Lower leg skin (tissue), 4 donors: ENCODE measurements at regions not wholly inside any gene's neighbourhood (a gene's known extent, or its start where the extent isn't known, plus 50 kb on each side); places are given as distances from the start of the nearest gene placed in this dataset.

Source experiments
- DNase-seq, 2 donors: peaks; one replicate each; pipeline ENCODE4 v3.0.0-alpha.2; 2019; ENCODE audit warnings: low spot score in 2 of 2
- H3K4me3 ChIP-seq: fragments of 200-600 bp; sonication (generic); 2 replicates; pipeline ENCODE4 v1.5.1; 2017; ENCODE audit warnings: mild to moderate bottlenecking, low read depth; ENCODE audit not compliant: poor library complexity, severe bottlenecking
- POLR2A ChIP-seq, 2 donors: fragments of 450-650 bp; IDR thresholded peaks; one replicate each; pipeline ENCODE4 v1.6.1; 2016 to 2017; ENCODE audit warnings: antibody characterized with exemption in 2 of 2, mild to moderate bottlenecking in 1 of 2, moderate library complexity in 1 of 2
- WGBS, 2 donors: methylation state at CpG; one replicate each; pipeline ENCODE4 v1.1.5; 2018; 5-methylcytosine and 5-hydroxymethylcytosine counted together
- intact Hi-C: fragments of 100-400 bp; cut with DNase I; formaldehyde crosslinking; loops from one replicate; pipeline ENCODE4 v1.15.0; 2023; ENCODE audit warnings: low total_unique reads
- TF ChIP-seq, protein P1 (sequence below), 3 donors: fragments of 450-650 bp; IDR thresholded peaks; one replicate each; pipeline ENCODE4 v1.5.1; 2016; ENCODE audit warnings: antibody characterized with exemption in 3 of 3, mild to moderate bottlenecking in 3 of 3, moderate library complexity in 2 of 3

DNA sequence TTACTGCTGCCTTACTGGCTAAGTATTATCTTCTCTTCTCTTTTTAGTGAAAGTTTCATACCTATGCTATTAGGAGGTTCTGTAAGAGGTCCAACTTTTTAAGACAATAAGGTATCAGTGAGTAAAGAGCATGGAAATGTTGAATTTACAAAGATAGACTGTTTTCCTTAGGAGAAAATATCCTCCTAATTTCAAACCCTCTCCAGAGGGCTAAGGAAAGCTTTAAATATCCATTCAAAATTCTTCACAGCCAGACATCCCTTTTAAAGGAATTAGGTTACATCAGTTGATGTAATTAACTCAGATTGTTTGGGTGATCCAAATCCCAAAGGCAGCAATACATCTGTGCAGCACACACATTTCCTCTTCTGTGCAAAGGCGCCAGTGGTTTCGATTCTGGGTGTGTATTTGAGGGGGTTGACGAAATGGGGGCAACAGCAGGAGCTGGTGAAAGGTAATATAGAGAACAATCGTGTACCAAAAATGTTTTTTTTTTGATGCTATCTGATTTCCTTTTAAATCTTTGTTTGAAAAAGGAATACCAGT is 273.8 kb upstream of the RPS23 start:
- H3K4me3 ChIP-seq = no peak overlapping the region
- TF ChIP-seq POLR2A (IDR thresholded peaks at IDR 0.05) = no peak
- TF ChIP-seq, protein P1, sequence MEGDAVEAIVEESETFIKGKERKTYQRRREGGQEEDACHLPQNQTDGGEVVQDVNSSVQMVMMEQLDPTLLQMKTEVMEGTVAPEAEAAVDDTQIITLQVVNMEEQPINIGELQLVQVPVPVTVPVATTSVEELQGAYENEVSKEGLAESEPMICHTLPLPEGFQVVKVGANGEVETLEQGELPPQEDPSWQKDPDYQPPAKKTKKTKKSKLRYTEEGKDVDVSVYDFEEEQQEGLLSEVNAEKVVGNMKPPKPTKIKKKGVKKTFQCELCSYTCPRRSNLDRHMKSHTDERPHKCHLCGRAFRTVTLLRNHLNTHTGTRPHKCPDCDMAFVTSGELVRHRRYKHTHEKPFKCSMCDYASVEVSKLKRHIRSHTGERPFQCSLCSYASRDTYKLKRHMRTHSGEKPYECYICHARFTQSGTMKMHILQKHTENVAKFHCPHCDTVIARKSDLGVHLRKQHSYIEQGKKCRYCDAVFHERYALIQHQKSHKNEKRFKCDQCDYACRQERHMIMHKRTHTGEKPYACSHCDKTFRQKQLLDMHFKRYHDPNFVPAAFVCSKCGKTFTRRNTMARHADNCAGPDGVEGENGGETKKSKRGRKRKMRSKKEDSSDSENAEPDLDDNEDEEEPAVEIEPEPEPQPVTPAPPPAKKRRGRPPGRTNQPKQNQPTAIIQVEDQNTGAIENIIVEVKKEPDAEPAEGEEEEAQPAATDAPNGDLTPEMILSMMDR (IDR thresholded peaks at IDR 0.05) = no peak
- no peak for DNase-seq
- intact Hi-C loops = no loop called here
- 60 to 68% methylated on average over 4 of the region's 4 CpGs for WGBS, 2 donors

DNA sequence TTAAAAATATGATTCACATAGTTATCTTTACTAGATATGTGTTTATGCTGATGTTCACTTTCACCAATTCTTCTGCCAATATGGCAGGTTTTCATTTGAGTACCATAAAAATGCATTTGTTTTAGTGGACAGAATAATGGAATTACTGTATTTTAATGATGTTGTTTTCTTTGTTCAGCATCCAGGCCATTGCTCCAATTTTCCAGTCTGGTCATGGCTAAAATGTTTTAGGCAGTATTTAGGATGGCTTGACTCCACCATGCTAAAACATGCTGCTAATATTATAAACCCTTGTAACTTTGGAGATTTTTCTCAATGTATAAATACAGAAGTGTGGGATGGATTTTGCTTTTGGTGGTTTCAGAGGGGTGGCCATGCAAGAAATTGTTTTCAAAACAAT is 273.0 kb upstream of the RPS23 start:
- intact Hi-C loops = no loop called here
- no peak for TF ChIP-seq POLR2A (IDR thresholded peaks at IDR 0.05)
- TF ChIP-seq, protein P1 (IDR thresholded peaks at IDR 0.05) = no peak
- no peak overlapping the region for H3K4me3 ChIP-seq
- no peak for DNase-seq

DNA sequence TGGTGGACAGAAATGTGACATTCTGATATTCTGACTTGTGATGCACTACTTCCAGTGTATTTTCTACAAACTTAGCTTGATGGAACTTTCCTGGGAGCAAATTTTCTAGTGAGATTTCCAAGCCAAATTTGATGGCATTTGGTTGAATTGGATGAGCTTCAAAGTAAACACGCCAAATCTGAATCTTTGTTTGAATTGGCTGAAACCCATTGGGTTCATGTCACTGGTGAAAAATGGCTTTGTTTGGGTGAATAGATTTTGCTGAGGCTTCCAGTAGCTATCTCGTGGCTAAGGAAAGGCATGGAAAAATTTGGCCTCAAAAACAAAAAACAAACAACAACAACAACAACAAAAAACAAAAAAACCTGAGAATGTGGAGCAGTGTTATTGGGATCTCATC is 271.1 kb upstream of the RPS23 start:
- no peak for DNase-seq
- H3K4me3 ChIP-seq = no peak overlapping the region
- WGBS, 2 donors = 37 to 40% methylated on average over 2 of the region's 2 CpGs
- intact Hi-C loops = no loop called here
- TF ChIP-seq POLR2A (IDR thresholded peaks at IDR 0.05) = no peak
- TF ChIP-seq, protein P1 (IDR thresholded peaks at IDR 0.05) = no peak

DNA sequence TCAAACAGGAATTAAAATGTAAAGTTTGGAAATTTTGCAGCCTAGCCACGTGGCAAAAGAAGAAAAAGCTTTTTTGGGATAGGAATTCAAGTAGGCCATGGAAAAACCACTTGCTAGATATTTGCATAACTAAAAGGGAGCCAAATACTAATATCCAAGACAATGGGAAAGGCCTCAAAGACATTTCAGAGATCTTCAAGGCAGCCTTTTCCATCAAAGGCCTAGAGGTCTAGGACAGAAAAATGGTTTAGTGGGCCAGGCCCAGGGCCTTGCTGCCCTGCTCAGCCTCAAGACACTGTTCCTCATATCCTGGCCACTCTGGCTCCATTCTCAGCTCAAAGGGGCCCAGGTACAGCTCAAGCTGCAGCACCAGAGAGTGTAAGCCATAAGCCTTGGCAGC is 265.9 kb upstream of the RPS23 start:
- DNase-seq = no peak
- TF ChIP-seq POLR2A (IDR thresholded peaks at IDR 0.05) = no peak
- TF ChIP-seq, protein P1 (IDR thresholded peaks at IDR 0.05) = no peak
- no peak overlapping the region for H3K4me3 ChIP-seq
- intact Hi-C loops = no loop called here
- WGBS, 2 donors = 67 to 70% methylated on average over 1 of the region's 1 CpG

DNA sequence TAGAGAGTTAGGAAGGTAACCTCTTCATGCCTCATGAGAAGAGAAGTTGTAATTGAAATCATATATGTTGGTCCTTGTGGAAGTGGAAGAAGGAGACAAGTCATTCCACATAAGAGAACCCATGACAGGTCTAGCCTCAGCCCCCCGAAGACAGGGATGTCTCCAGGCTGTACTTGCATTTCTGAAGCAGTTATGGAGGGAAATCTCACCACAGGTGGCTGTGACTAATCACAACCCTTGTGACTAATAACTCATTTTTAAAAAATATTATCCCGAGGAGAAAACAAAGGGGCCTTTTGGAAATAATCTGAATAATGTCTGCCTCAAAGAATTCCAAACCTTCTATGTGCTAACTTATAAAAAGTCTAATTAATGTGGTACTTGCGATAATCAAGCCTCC is 262.1 kb upstream of the RPS23 start:
- 83 to 93% methylated on average over 3 of the region's 3 CpGs for WGBS, 2 donors
- no peak for DNase-seq
- intact Hi-C loops = no loop called here
- no peak overlapping the region for H3K4me3 ChIP-seq
- TF ChIP-seq, protein P1 (IDR thresholded peaks at IDR 0.05) = no peak
- TF ChIP-seq POLR2A (IDR thresholded peaks at IDR 0.05) = no peak

DNA sequence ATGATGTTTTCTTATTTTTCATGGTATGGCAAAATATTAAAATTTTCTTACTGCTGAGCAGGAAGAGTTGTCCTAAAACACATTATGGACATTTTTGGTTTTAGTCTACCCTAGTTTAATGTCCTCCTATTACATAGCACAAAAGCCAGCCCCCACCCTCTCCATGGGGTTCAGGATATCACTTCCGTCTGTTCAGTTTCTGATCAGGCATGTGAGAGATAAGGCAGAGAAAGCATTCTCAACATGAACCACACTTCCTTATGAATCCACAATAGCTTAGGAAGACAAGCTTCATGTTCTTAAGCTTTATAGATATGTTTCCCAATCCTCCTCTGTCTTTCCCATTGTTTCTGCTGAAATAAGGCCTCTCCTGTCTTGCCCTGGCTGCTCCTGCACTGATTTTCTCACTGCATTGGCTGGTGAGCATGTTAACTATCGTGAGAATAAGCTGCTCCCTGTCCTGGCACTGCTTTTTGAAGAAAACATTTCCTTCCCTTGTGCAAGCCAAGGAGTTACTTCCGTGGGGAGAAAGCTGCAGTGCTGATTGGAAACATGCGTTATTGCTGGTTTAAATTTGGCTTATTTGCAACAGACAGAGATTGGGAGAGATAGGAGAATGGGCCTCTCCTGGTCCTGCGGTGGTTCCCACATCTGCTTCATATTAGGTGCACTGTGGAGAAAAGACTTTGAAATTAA is 260.3 kb upstream of the RPS23 start:
- no peak for DNase-seq
- intact Hi-C loops = no loop called here
- H3K4me3 ChIP-seq = no peak overlapping the region
- TF ChIP-seq, protein P1 (IDR thresholded peaks at IDR 0.05) = no peak
- no peak for TF ChIP-seq POLR2A (IDR thresholded peaks at IDR 0.05)
- 51 to 57% methylated on average over 5 of the region's 5 CpGs for WGBS, 2 donors
